Activated CD4-positive, alpha-beta T cell treated with anti-CD3 and anti-CD28 coated beads for 24 hours (primary cell): ENCODE measurements at regions not wholly inside any gene's neighbourhood (a gene's known extent, or its start where the extent isn't known, plus 50 kb on each side); places are given as distances from the start of the nearest gene placed in this dataset.
"Not testable (repeated sequence)": the region's sequence is repeated elsewhere in the genome, so short reads cannot be mapped to it uniquely, and the experiment has no call there.

Experiments used
- DNase-seq, 2 donors: peaks; one replicate each; pipeline ENCODE4 v3.0.0-alpha.2; 2020; ENCODE audit warnings: low read depth in 2 of 2

- DNase-seq: no peak
These were observed 135.2 kb upstream of the PREP start for GRCh38 chr6:105537981-105538578.

GRCh38 chr6:105536961-105537360, 134.1 kb upstream of the PREP start:
- DNase-seq: no peak

- DNase-seq: no peak
These were observed 130.4 kb upstream of the PREP start for GRCh38 chr6:105533301-105533700.

GRCh38 chr6:105526225-105526872, 123.5 kb upstream of the PREP start:
- no peak for DNase-seq

GRCh38 chr6:105522626-105523322, 119.9 kb upstream of the PREP start:
- DNase-seq: no peak

GRCh38 chr6:105519954-105520353, 117.1 kb upstream of the PREP start:
- no peak for DNase-seq

GRCh38 chr6:105518993-105519392, 116.1 kb upstream of the PREP start:
- not testable (repeated sequence) for DNase-seq

GRCh38 chr6:105515054-105515453, 112.2 kb upstream of the PREP start:
- DNase-seq: no peak

GRCh38 chr6:105514306-105514705, 111.4 kb upstream of the PREP start:
- no peak for DNase-seq

GRCh38 chr6:105511639-105512038, 108.8 kb upstream of the PREP start:
- DNase-seq: no peak

GRCh38 chr6:105510746-105511145, 107.9 kb upstream of the PREP start:
- DNase-seq: no peak

- DNase-seq: no peak
These were observed 106.8 kb upstream of the PREP start for GRCh38 chr6:105509506-105510331.

GRCh38 chr6:105507811-105508210, 104.9 kb upstream of the PREP start:
- no peak for DNase-seq

GRCh38 chr6:105504706-105505105, 101.8 kb upstream of the PREP start:
- DNase-seq: no peak

GRCh38 chr6:105503641-105504040, 100.8 kb upstream of the PREP start:
- DNase-seq: no peak

GRCh38 chr6:105501826-105502344, 99.0 kb upstream of the PREP start:
- no peak for DNase-seq

GRCh38 chr6:105501246-105501645, 98.4 kb upstream of the PREP start:
- DNase-seq: no peak

- DNase-seq: no peak
These were observed 97.8 kb upstream of the PREP start for GRCh38 chr6:105500693-105501092.

GRCh38 chr6:105499931-105500330, 97.0 kb upstream of the PREP start:
- DNase-seq: no peak

- DNase-seq: no peak
These were observed 96.4 kb upstream of the PREP start for GRCh38 chr6:105499136-105499870.

GRCh38 chr6:105497549-105497948, 94.7 kb upstream of the PREP start:
- DNase-seq: no peak
